NCI-H460 (cell line): ENCODE measurements at regions not wholly inside any gene's neighbourhood (a gene's known extent, or its start where the extent isn't known, plus 50 kb on each side); places are given as distances from the start of the nearest gene placed in this dataset.

ENCODE experiments used
- DNase-seq: peaks from one replicate; pipeline ENCODE4 v3.0.0-alpha.2; 2016; ENCODE audit warnings: low read depth; ENCODE audit errors: extremely low read depth
- small RNA-seq, 2 experiments: library from RNA; depleted of rRNA; stranded (forward); fragments of <200 nt; gene quantifications; one replicate each; pipeline ENCODE3, GENCODE V24; 2014

- DNase-seq: no peak
Observed at GRCh38 chr2:23306401-23306800, 78.6 kb upstream of the KLHL29 start.

GRCh38 chr2:23311186-23311585 is 73.8 kb upstream of the KLHL29 start:
- no peak for DNase-seq

- DNase-seq: no peak
Observed at GRCh38 chr2:23312996-23313606, 71.9 kb upstream of the KLHL29 start.

GRCh38 chr2:23314687-23315086 is 70.3 kb upstream of the KLHL29 start:
- no peak for DNase-seq

GRCh38 chr2:23320058-23320457 is 64.9 kb upstream of the KLHL29 start:
- DNase-seq: no peak

- DNase-seq: no peak
Observed at GRCh38 chr2:23321751-23322150, 63.2 kb upstream of the KLHL29 start.

GRCh38 chr2:23322567-23323197 is 62.3 kb upstream of the KLHL29 start:
- DNase-seq: no peak

GRCh38 chr2:23323198-23323916 is 61.6 kb upstream of the KLHL29 start:
- no peak for DNase-seq

GRCh38 chr2:23323917-23324680 is 60.9 kb upstream of the KLHL29 start:
- DNase-seq: no peak

- no peak for DNase-seq
Observed at GRCh38 chr2:23326330-23326729, 58.6 kb upstream of the KLHL29 start.

GRCh38 chr2:23327416-23327815 is 57.6 kb upstream of the KLHL29 start:
- DNase-seq: no peak

GRCh38 chr2:23327887-23328286 is 57.1 kb upstream of the KLHL29 start:
- DNase-seq: no peak

- DNase-seq: peak; percentile 27
Observed at GRCh38 chr2:23330214-23330613, 54.8 kb upstream of the KLHL29 start.

Small RNA genes lying in the stretch of these regions (small RNA-seq; reads per million reads assigned to genes)
- gene AC099799.1 (0 reads per million in 2 experiments), gene RN7SL117P (0 reads per million in 2 experiments), gene RNA5SP87 (0.04 to 0.06 reads per million in 2 experiments)
